GM12872 (cell line): ENCODE measurements at regions not wholly inside any gene's neighbourhood (a gene's known extent, or its start where the extent isn't known, plus 50 kb on each side); places are given as distances from the start of the nearest gene placed in this dataset.

Experiments used
- TF ChIP-seq, protein P1 (sequence below): IDR thresholded peaks from 3 replicates; pipeline ENCODE4 v1.5.1; 2011; ENCODE audit warnings: low read depth, mild to moderate bottlenecking, low read length, moderate library complexity; ENCODE audit not compliant: insufficient read depth

DNA sequence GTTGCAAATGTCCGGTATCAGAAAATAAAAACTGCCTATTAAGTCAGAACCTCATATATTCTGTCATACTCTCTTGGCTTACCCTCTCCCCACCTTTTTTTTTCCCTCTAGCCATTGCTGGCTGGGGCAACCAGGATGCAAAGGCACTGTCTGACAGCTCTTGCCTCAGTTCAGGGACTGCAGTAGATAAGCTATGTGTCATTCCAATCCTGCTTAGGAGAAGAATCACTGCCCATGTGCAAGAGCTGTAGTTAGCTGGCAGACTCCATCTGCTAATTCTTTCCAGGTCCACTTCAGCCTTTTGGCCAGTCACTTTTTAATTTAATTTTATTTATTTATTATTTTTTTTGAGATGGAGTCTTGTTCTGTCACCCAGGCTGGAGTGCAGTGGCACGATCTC, 895.6 kb upstream of the SLC10A2 start:
- TF ChIP-seq, protein P1, sequence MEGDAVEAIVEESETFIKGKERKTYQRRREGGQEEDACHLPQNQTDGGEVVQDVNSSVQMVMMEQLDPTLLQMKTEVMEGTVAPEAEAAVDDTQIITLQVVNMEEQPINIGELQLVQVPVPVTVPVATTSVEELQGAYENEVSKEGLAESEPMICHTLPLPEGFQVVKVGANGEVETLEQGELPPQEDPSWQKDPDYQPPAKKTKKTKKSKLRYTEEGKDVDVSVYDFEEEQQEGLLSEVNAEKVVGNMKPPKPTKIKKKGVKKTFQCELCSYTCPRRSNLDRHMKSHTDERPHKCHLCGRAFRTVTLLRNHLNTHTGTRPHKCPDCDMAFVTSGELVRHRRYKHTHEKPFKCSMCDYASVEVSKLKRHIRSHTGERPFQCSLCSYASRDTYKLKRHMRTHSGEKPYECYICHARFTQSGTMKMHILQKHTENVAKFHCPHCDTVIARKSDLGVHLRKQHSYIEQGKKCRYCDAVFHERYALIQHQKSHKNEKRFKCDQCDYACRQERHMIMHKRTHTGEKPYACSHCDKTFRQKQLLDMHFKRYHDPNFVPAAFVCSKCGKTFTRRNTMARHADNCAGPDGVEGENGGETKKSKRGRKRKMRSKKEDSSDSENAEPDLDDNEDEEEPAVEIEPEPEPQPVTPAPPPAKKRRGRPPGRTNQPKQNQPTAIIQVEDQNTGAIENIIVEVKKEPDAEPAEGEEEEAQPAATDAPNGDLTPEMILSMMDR = no peak

- TF ChIP-seq, protein P1 = no peak
Measured at GRCh38 chr13:103961129-103961528, 894.9 kb upstream of the SLC10A2 start.

GRCh38 chr13:103960001-103960400, 893.8 kb upstream of the SLC10A2 start:
- TF ChIP-seq, protein P1 = no peak

DNA sequence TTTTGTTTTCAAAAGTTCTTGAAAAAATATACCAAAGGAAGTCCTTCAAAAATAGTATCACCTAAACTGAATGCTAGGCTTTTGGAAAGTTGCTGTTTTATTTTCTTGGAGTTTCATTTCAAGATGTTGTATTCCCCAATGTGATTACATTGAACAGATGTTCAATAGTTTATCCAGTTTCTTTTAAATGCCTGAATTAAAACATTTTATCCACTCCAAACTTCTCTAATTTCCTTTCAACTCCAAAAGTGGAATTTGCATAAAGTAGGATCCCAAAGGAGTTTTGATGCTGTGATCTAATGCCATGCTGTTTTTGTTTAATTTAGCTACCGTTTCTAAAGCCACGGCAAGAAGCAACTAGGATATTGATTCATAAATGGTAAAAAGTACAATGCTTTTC, 892.5 kb upstream of the SLC10A2 start:
- TF ChIP-seq, protein P1 = no peak

DNA sequence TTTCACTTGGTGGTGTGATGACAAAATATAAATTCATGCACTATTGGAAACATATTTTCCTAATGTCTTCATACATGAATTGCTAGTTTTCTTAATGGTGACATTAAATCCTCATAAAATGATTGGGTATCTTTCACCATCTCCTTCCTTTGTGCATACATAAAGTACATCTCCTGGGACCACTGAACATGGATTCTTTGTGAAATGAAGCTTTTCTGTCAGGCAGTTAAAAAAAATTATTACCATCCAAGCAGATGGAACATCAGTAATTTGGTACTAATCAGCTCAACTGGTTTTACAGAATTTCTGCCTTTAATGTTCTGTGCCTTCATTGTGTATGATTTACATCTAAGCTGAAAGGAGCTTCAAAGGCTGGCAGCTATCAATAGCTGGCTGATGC, 891.7 kb upstream of the SLC10A2 start:
- TF ChIP-seq, protein P1 = no peak

- TF ChIP-seq, protein P1 = no peak
Measured at GRCh38 chr13:103953859-103954258, 887.6 kb upstream of the SLC10A2 start.

DNA sequence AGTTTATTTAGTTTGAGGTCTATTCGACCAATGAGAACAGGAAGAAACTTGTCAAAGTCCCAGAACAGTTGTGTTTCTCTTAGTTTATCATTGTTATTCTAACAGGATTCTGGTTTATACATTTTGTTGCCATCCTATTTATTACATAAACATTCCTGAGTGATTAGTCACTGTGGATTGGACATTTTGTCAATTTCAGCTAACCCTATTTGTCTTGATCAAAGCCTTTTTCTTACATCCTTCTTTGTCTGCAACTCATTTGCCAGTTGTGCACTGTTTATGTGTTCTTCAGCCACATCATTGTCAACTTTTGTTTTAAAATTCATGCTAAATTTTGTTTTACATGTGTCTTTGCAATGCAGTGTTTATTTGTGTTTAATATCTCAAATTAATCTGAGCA, 886.0 kb upstream of the SLC10A2 start:
- TF ChIP-seq, protein P1 = no peak

DNA sequence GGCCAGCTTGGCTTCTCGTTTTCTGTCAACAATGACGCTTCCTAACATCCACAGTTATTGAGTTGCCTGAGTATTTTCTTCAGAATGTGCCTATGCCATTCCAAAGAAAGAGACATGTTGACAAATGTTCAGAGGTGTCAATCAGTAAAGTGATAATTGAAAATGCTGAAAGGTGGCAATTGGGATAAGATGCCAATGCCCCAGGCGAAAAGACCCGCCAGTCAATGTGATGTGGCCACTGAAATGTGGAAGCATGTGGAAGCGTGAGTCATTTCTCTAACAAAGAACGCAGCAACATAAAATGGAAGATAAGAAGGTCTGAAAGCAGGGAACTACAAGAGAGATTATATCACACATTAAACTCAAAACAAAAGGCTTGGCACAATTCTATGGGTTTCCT, 882.2 kb upstream of the SLC10A2 start:
- TF ChIP-seq, protein P1 = no peak
